Caco-2 (cell line): ENCODE measurements at regions not wholly inside any gene's neighbourhood (a gene's known extent, or its start where the extent isn't known, plus 50 kb on each side); places are given as distances from the start of the nearest gene placed in this dataset.

Experiments used
- BruUV-seq: library from RNA; stranded (reverse); fragments of 400-500 nt; replicated peaks from 2 replicates; lab custom pipeline; 2021; lab: Mats Ljungman, UMichigan
- CTCF ChIA-PET: fragments of 300-600 bp; sonication (Branson Sonifier 250); formaldehyde crosslinking; loops from one replicate; lab custom pipeline; 2022; ENCODE audit warnings: antibody characterized with exemption; lab: Charles Lee
- POLR2A ChIA-PET: fragments of 300-600 bp; sonication (Branson Sonifier 250); formaldehyde crosslinking; loops from one replicate; lab custom pipeline; 2022; ENCODE audit warnings: antibody characterized with exemption; lab: Charles Lee
- DNase-seq, 2 experiments: peaks; one replicate each; pipeline versions ENCODE4 v3.0.0 to v3.0.0-alpha.2; 2020 to 2022
- H3K27me3 ChIP-seq: replicated peaks from 2 replicates; pipeline ENCODE4 v1.6.0; 2011; ENCODE audit warnings: low read length; ENCODE audit not compliant: control insufficient read depth, insufficient read depth
- H3K36me3 ChIP-seq: 2 replicates; pipeline ENCODE4 v1.5.1; 2011; ENCODE audit warnings: low read length; ENCODE audit not compliant: control insufficient read depth, insufficient read depth
- H3K4me1 ChIP-seq: fragments of 250-450 bp; sonication (Bioruptor Pico); 2 replicates; pipeline ENCODE4 v1.5.1; 2020; ENCODE audit warnings: mild to moderate bottlenecking
- H3K4me3 ChIP-seq: 2 replicates; pipeline ENCODE4 v1.5.1; 2011; ENCODE audit warnings: low read depth, mild to moderate bottlenecking, control low read depth, low read length
- H3K9me3 ChIP-seq: fragments of 250-450 bp; sonication (Bioruptor Pico); 2 replicates; pipeline ENCODE4 v1.5.1; 2020; ENCODE audit warnings: mild to moderate bottlenecking, moderate library complexity
- H3K27ac Mint-ChIP-seq: one replicate; pipeline ENCODE4 v1.8.0; 2022; ENCODE audit warnings: mixed read lengths; ENCODE audit not compliant: unreplicated experiment
- H3K27me3 Mint-ChIP-seq: one replicate; pipeline ENCODE4 v1.8.0; 2022; ENCODE audit warnings: mixed read lengths; ENCODE audit not compliant: insufficient read depth, unreplicated experiment
- H3K36me3 Mint-ChIP-seq: one replicate; pipeline ENCODE4 v1.8.0; 2022; ENCODE audit warnings: mild to moderate bottlenecking, mixed read lengths; ENCODE audit not compliant: insufficient read depth, unreplicated experiment
- H3K4me1 Mint-ChIP-seq: one replicate; pipeline ENCODE4 v1.8.0; 2022; ENCODE audit warnings: low read depth, mixed read lengths; ENCODE audit not compliant: unreplicated experiment
- H3K4me3 Mint-ChIP-seq: one replicate; pipeline ENCODE4 v1.8.0; 2022; ENCODE audit warnings: mild to moderate bottlenecking, moderate library complexity, mixed read lengths; ENCODE audit not compliant: unreplicated experiment
- H3K9me3 Mint-ChIP-seq: one replicate; pipeline ENCODE4 v1.8.0; 2022; ENCODE audit warnings: mixed read lengths; ENCODE audit not compliant: unreplicated experiment
- CTCF ChIP-seq, 2 experiments: fragments of 200-600 bp in 1 of 2; IDR thresholded peaks; 1 replicate in 1 of 2; 2 replicates in 1 of 2; pipeline versions ENCODE4 v1.5.1 to v1.8.0; 2011 to 2022; ENCODE audit warnings: antibody characterized with exemption in 1 of 2, control low read depth in 1 of 2, inconsistent platforms in 1 of 2, low read depth in 1 of 2, low read length in 1 of 2, mild to moderate bottlenecking in 1 of 2, moderate library complexity in 1 of 2; ENCODE audit not compliant: insufficient read depth in 1 of 2, severe bottlenecking in 1 of 2, unreplicated experiment in 1 of 2
- intact Hi-C: fragments of 100-400 bp; cut with micrococcal nuclease; formaldehyde crosslinking; loops from one replicate; pipeline ENCODE4 v1.10.0; 2022; ENCODE audit not compliant: unreplicated experiment

GRCh38 chr11:134976551-134976950 lies 564.5 kb upstream of the B3GAT1 start:
- Mint-ChIP-seq H3K4me1 (no peaks in the 10 kb centered on the region), H3K4me3 (no peak overlapping the region), H3K27ac (no peak overlapping the region), H3K27me3 (peaks cover 12% of the 10 kb centered on the region), H3K36me3 (no peaks in the 10 kb centered on the region), H3K9me3 (no peaks in the 10 kb centered on the region)
- no peaks in the 10 kb centered on the region for H3K4me1 ChIP-seq
- ChIA-PET CTCF (no interaction called here), POLR2A (no interaction called here)
- BruUV-seq = no TSS peak
- no peaks in the 10 kb centered on the region for H3K9me3 ChIP-seq
- DNase-seq = no peak
- H3K27me3 ChIP-seq = peaks cover 1% of the 10 kb centered on the region; the same call in 1 of the 2 replicates
- TF ChIP-seq CTCF (IDR thresholded peaks at IDR 0.05; ENCODE audit: insufficient read depth in 1 of 2, low read depth in 1 of 2, low read length in 1 of 2, severe bottlenecking in 1 of 2, unreplicated experiment in 1 of 2) = no peak
- intact Hi-C loops = no loop called here
- H3K4me3 ChIP-seq = no peak overlapping the region
- no peaks in the 10 kb centered on the region for H3K36me3 ChIP-seq

- ChIA-PET POLR2A (no interaction called here), CTCF (no interaction called here)
- H3K27me3 Mint-ChIP-seq = peaks cover 12% of the 10 kb centered on the region
- no peak overlapping the region for H3K27ac Mint-ChIP-seq
- H3K4me3 Mint-ChIP-seq = no peak overlapping the region
- no TSS peak for BruUV-seq
- H3K36me3 Mint-ChIP-seq = no peaks in the 10 kb centered on the region
- no peak overlapping the region for H3K4me3 ChIP-seq
- H3K4me1 Mint-ChIP-seq = no peaks in the 10 kb centered on the region
- no peaks in the 10 kb centered on the region for H3K36me3 ChIP-seq
- DNase-seq = no peak
- H3K27me3 ChIP-seq = peaks cover 1% of the 10 kb centered on the region; the same call in 1 of the 2 replicates
- no peaks in the 10 kb centered on the region for H3K9me3 ChIP-seq
- TF ChIP-seq CTCF (IDR thresholded peaks at IDR 0.05; ENCODE audit: insufficient read depth in 1 of 2, low read depth in 1 of 2, low read length in 1 of 2, severe bottlenecking in 1 of 2, unreplicated experiment in 1 of 2) = no peak
- intact Hi-C loops = no loop called here
- no peaks in the 10 kb centered on the region for H3K9me3 Mint-ChIP-seq
- no peaks in the 10 kb centered on the region for H3K4me1 ChIP-seq
Measured at GRCh38 chr11:134975866-134976376, 563.9 kb upstream of the B3GAT1 start.

- Mint-ChIP-seq H3K4me3 (no peak overlapping the region), H3K36me3 (no peaks in the 10 kb centered on the region), H3K27ac (no peak overlapping the region), H3K27me3 (peaks cover 14% of the 10 kb centered on the region), H3K4me1 (no peaks in the 10 kb centered on the region), H3K9me3 (no peaks in the 10 kb centered on the region)
- intact Hi-C loops = no loop called here
- BruUV-seq = no TSS peak
- no peak for DNase-seq
- CTCF ChIA-PET = no interaction called here
- Histone ChIP-seq H3K27me3 (peaks cover 1% of the 10 kb centered on the region; the same call in 1 of the 2 replicates), H3K36me3 (no peaks in the 10 kb centered on the region), H3K4me3 (no peak overlapping the region), H3K9me3 (no peaks in the 10 kb centered on the region), H3K4me1 (no peaks in the 10 kb centered on the region)
- TF ChIP-seq CTCF (IDR thresholded peaks at IDR 0.05; ENCODE audit: insufficient read depth in 1 of 2, low read depth in 1 of 2, low read length in 1 of 2, severe bottlenecking in 1 of 2, unreplicated experiment in 1 of 2) = no peak
- POLR2A ChIA-PET = no interaction called here
Measured at GRCh38 chr11:134973801-134974200, 561.8 kb upstream of the B3GAT1 start.
